ENCODE measurements at regions not wholly inside any gene's neighbourhood (a gene's known extent, or its start where the extent isn't known, plus 50 kb on each side); places are given as distances from the start of the nearest gene placed in this dataset.
A peak's percentile ranks its signal among the peaks of the same experiment; 100 is the strongest.
"Not testable (repeated sequence)": the region's sequence is repeated elsewhere in the genome, so short reads cannot be mapped to it uniquely, and the experiment has no call there.

DNA sequence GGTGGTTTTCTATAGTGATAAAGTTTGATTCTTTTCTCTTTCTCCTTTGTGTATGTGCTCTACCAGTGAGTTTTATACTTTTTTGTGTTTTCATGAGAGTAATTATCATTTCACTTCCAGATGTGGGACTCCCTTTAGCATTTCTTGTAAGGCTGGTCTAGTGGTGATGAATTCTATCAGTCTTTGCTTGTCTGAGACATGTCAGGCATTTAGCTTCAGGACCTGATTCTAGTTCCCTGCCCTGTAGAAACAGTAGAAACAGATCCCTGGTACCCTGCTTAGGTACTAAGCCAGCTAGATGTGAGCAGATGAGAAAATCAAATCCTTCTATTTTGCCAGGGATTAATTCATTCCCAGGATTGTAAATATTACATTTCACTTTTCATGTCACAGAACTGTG is 203.7 kb downstream of the ALG10 start:
- H3K4me3 Mint-ChIP-seq; H3K27ac Mint-ChIP-seq; DNase-seq; H3K27me3 Mint-ChIP-seq; ATAC-seq; H3K4me1 Mint-ChIP-seq; H3K36me3 Mint-ChIP-seq (ENCODE audit: low read depth): not testable (repeated sequence)
- H3K9me3 Mint-ChIP-seq, result peaks cover 15% of the 10 kb centered on the region

DNA sequence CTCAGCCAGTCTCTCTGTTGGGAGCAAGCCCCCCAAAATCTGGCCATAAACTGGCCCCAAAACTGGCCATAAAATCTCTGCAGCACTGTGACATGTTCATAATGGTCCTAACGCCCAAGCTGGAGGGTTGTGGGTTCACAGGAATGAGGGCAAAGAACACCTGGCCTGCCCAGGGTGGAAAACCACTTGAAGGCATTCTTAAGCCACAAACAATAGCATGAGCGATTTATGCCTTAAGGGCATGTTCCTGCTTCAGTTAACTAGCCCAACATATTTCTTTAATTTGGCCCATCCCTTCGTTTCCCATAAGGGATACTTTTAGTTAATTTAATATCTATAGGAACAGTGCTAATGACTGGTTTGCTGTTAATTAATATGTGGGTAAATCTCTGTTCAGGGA is 205.8 kb downstream of the ALG10 start:
- DNase-seq; H3K36me3 Mint-ChIP-seq (ENCODE audit: low read depth); H3K4me3 Mint-ChIP-seq; ATAC-seq; H3K4me1 Mint-ChIP-seq; H3K27ac Mint-ChIP-seq; H3K27me3 Mint-ChIP-seq: not testable (repeated sequence)
- peaks cover 15% of the 10 kb centered on the region for H3K9me3 Mint-ChIP-seq

DNA sequence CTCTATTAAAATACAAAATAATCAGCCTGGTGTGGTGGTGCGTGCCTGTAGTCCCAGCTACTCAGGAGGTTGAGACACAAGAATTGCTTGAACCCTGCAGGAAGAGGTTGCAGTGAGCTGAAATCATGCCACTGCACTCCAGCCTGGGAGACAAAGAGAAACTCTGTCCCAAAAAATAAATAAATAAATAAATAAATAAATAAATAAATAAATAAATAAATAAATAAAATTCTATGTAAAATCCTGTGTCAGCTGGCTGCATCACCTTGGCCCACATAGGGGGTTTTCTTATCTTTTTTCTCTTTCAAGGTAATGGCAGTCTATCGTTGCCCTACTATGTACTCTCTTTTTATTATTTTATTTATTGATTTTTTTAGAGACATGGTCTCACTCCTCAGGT is 206.7 kb downstream of the ALG10 start:
- H3K36me3 Mint-ChIP-seq (ENCODE audit: low read depth); H3K4me1 Mint-ChIP-seq; DNase-seq; H3K4me3 Mint-ChIP-seq; ATAC-seq; H3K27me3 Mint-ChIP-seq; H3K27ac Mint-ChIP-seq: not testable (repeated sequence)
- peaks cover 15% of the 10 kb centered on the region for H3K9me3 Mint-ChIP-seq

DNA sequence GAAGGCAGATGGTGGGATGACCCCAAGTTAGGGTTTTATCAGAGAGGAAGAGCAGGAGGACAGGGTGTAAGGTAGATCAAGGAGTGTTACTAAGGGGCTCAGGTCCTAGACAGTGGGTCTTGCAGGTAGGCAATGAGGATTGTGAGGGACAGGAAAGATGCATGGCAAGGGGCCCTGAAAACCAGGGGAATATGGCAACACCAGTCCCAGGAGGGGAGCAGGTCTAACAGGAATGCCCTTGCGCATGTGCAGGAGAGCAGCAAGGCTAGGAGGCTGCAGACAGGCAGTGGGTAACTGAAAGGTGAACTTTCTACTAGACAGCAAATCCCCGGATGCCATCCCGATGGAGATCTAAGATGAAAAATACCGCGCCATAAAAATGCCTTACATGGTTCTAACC is 211.3 kb downstream of the ALG10 start:
- no peaks in the 10 kb centered on the region for H3K36me3 Mint-ChIP-seq (ENCODE audit: low read depth)
- no peaks in the 10 kb centered on the region for H3K4me1 Mint-ChIP-seq
- H3K4me3 Mint-ChIP-seq, result no peak overlapping the region
- peaks cover 8% of the 10 kb centered on the region for H3K27me3 Mint-ChIP-seq
- no peak for ATAC-seq
- peaks cover under 1% of the 10 kb centered on the region for H3K9me3 Mint-ChIP-seq
- DNase-seq, result no peak
- H3K27ac Mint-ChIP-seq, result no peak overlapping the region

DNA sequence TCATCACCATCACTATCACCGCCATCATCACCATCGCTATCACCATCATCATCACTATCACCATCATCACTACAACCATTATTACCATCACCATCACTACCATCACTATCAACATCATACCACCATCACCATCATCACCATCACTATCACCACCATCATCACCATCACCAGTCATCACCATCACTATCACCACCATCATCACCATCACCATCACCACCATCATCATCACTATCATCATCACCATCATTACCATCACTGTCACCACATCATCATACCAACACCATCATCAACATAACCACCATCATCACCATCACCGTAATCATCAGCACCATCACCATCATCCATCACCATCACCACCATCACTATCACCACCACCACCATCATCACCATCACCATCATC is 213.8 kb downstream of the ALG10 start:
- no peak for DNase-seq
- H3K36me3 Mint-ChIP-seq (ENCODE audit: low read depth), result no peaks in the 10 kb centered on the region
- no peak overlapping the region for H3K27ac Mint-ChIP-seq
- H3K27me3 Mint-ChIP-seq, result peaks cover 3% of the 10 kb centered on the region
- ATAC-seq, result no peak
- no peaks in the 10 kb centered on the region for H3K4me1 Mint-ChIP-seq
- no peak overlapping the region for H3K4me3 Mint-ChIP-seq
- no peaks in the 10 kb centered on the region for H3K9me3 Mint-ChIP-seq

DNA sequence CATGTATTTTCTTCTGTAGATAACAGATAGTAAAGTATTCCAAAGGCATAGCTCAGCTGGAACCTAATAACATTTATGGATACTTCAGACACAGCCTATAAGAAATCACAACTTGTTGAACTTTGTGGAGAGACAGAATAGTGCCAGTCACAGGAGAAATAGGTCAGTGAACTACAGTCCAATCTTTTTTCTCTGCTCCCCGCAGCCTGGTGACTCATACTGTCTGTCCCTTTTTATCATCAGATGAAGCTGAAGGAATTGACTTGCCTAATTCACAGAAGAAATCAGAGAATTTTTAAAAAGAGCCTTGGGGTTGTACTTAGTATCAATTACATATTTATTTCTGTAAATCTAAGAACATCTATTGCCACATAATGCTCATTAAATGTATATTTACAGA is 222.3 kb downstream of the ALG10 start:
- Mint-ChIP-seq H3K9me3 (no peaks in the 10 kb centered on the region), H3K27me3 (no peaks in the 10 kb centered on the region), H3K4me1 (no peaks in the 10 kb centered on the region), H3K27ac (no peak overlapping the region), H3K4me3 (no peak overlapping the region), H3K36me3 (ENCODE audit: low read depth) (no peaks in the 10 kb centered on the region)
- DNase-seq (no peak), ATAC-seq (no peak)

DNA sequence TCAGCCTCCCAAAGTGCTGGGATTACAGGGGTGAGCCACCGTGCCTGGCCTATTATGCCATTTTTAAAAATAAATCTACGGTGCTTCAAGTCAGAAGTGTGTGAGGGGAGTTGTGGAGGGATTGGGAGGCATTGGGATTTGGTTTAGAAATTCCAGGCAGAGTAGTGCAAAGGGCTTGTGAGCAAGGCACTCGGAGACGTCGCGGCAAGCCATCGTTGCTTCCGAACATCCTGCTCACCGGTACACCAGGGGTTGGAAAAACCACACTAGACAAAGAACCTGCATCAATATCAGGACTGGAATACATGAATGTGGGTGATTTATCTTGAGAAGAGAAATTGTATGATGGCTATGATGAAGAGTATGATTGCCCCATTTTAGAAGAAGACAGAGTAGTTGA is 227.0 kb downstream of the ALG10 start:
- Mint-ChIP-seq H3K4me3 (no peak overlapping the region), H3K4me1 (no peaks in the 10 kb centered on the region), H3K27me3 (no peaks in the 10 kb centered on the region), H3K9me3 (no peaks in the 10 kb centered on the region), H3K36me3 (ENCODE audit: low read depth) (no peaks in the 10 kb centered on the region), H3K27ac (no peak overlapping the region)
- DNase-seq (no peak), ATAC-seq (no peak)

DNA sequence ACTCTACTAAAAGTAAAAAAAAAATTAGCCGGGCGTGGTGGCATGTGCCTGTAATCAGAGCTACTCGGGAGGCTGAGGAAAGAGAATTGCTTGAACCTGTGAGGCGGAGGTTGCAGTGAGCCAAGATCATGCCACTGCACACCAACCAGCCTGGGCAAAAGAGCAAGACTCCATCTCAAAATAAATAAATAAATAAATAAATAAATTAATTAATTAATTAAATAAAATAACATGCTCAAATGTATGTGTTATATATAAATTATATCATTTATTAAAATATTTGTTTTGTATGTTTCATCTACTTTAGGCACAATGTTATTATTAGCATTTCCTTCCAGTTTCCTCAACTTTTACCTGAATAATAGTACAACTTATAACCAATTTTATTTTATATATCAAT is 229.6 kb downstream of the ALG10 start:
- H3K9me3 Mint-ChIP-seq; H3K4me3 Mint-ChIP-seq; H3K36me3 Mint-ChIP-seq (ENCODE audit: low read depth); ATAC-seq; H3K4me1 Mint-ChIP-seq; H3K27ac Mint-ChIP-seq; H3K27me3 Mint-ChIP-seq; DNase-seq: not testable (repeated sequence)

DNA sequence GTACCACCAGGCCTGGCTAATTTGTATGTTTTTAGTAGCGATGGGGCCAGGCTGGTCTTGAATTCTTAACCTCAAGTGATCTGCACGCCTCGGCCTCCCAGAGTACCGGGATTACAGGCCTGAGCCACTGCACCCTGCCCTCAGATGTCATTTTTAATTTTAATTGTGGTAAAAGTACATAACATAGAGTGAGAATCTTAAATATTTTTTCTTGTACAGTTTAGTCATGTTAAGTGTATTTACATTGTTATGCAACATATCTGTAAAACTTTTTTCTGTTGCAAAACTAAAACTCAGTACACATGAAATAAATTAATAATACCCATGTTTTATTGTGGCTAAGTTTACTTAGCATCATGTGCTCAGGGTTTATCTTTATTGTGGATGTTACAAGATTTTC is 231.4 kb downstream of the ALG10 start:
- ATAC-seq, result no peak
- DNase-seq, result no peak
- H3K27ac Mint-ChIP-seq, result no peak overlapping the region
- H3K4me3 Mint-ChIP-seq, result no peak overlapping the region
- no peaks in the 10 kb centered on the region for H3K36me3 Mint-ChIP-seq (ENCODE audit: low read depth)
- H3K4me1 Mint-ChIP-seq, result no peaks in the 10 kb centered on the region
- no peaks in the 10 kb centered on the region for H3K9me3 Mint-ChIP-seq
- H3K27me3 Mint-ChIP-seq, result no peaks in the 10 kb centered on the region

DNA sequence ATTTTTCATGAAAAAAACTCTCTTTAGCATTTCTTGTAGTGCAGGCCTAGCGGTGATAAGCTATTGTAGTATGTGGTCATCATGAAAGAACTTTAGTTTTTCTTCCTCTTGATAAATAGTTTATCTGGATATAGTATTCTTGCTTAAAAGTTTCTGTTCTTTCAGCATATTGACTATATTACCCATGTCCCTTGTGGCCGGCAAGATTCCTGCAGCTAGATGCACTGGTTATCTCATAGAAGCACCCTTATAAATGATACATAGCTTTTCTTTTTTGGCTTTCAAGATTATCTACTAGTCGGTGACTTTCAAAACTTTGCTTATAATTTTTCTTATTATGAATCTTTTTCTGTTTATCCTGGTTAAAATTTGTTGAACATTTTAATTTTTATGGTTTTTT is 234.8 kb downstream of the ALG10 start:
- no peak for DNase-seq
- Mint-ChIP-seq H3K4me3 (no peak overlapping the region), H3K4me1 (no peaks in the 10 kb centered on the region), H3K27me3 (no peaks in the 10 kb centered on the region), H3K27ac (no peak overlapping the region), H3K9me3 (no peaks in the 10 kb centered on the region), H3K36me3 (ENCODE audit: low read depth) (peaks cover 1% of the 10 kb centered on the region)
- no peak for ATAC-seq

DNA sequence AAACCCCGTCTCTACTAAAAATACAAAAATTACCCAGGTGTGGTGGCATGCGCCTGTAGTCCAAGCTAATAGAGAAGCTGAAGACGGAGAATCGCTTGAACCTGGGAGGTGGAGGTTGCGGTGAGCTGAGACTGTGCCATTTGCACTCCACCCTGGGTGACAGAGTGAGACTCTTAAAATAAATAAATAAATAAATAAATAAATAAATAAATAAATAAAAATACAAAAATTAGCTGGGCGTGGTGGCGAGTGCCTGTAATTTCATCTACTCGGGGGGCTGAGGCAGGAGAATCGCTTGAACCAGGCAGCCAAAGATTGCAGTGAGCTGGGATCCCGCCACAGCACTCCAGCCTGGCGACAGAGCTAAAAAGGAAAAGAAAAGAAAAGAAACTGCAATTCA is 239.8 kb downstream of the ALG10 start:
- not testable (repeated sequence) for H3K4me1 Mint-ChIP-seq; H3K4me3 Mint-ChIP-seq; H3K27ac Mint-ChIP-seq; ATAC-seq; H3K36me3 Mint-ChIP-seq (ENCODE audit: low read depth); H3K27me3 Mint-ChIP-seq; DNase-seq
- H3K9me3 Mint-ChIP-seq, result peaks cover 13% of the 10 kb centered on the region

DNA sequence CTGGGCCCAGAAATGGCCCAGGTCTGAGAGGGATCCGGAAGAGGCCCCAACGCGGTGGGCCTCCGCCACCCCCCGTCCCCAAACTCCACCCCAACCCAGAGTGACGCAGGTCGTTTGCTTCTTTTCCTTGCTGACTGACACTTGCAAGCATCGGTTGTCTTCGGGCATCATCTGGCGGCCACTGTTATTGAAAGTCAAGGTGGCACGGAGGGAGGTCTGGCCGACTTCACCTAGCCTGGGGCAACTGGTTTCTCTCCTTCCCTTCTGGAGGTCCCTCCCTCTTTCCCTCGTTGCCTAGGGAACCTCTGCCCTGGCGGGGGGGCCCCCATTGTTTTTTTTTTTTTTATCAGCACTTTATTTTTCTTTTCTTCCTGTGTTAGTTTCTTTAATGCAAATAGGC is 241.8 kb downstream of the ALG10 start:
- no peak for DNase-seq
- H3K4me3 Mint-ChIP-seq, result no peak overlapping the region
- no peak overlapping the region for H3K27ac Mint-ChIP-seq
- H3K9me3 Mint-ChIP-seq, result peaks cover 13% of the 10 kb centered on the region
- no peak for ATAC-seq
- H3K4me1 Mint-ChIP-seq, result no peaks in the 10 kb centered on the region
- H3K36me3 Mint-ChIP-seq (ENCODE audit: low read depth), result peaks cover 1% of the 10 kb centered on the region
- peaks cover 2% of the 10 kb centered on the region for H3K27me3 Mint-ChIP-seq

DNA sequence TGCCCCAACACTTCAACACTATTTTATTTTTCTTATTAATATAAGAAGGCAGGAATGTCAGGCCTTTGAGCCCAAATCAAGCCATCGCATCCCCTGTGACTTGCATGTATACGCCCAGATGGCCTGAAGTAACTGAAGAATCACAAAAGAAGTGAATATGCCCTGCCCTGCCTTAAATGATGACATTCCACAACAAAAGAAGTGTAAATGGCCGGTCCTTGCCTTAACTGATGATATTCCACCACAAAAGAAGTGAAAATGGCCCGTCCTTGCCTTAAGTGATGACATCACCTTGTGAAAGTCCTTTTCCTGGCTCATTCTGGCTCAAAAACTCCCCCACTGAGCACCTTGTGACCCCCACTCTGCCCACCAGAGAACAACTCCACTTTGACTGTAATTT is 251.4 kb downstream of the ALG10 start:
- ATAC-seq; H3K9me3 Mint-ChIP-seq; H3K4me3 Mint-ChIP-seq; DNase-seq; H3K4me1 Mint-ChIP-seq; H3K36me3 Mint-ChIP-seq (ENCODE audit: low read depth); H3K27ac Mint-ChIP-seq; H3K27me3 Mint-ChIP-seq: not testable (repeated sequence)

DNA sequence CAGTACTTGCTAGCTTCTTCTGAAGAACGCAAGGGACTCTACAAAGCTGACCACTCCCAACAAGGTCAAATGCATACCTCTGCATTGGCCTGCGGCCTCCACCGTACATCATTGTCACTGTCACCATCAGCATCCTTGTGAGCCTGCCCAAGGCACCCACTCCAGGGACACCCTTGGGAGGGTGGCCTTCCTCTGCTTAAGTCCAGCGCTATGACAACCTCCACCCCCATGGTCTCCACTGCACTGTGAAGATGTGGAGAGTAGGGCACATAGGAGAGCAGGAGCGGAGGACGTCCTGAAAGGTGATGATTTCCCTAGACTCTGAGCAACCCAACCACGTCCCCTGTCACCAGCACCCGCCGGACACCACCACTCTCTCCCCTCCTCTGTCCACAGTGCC is 252.8 kb downstream of the ALG10 start:
- no peaks in the 10 kb centered on the region for H3K9me3 Mint-ChIP-seq
- no peak for DNase-seq
- H3K4me3 Mint-ChIP-seq, result no peak overlapping the region
- peak; percentile 33 for ATAC-seq
- H3K36me3 Mint-ChIP-seq (ENCODE audit: low read depth), result no peaks in the 10 kb centered on the region
- no peak overlapping the region for H3K27ac Mint-ChIP-seq
- no peaks in the 10 kb centered on the region for H3K27me3 Mint-ChIP-seq
- no peaks in the 10 kb centered on the region for H3K4me1 Mint-ChIP-seq

DNA sequence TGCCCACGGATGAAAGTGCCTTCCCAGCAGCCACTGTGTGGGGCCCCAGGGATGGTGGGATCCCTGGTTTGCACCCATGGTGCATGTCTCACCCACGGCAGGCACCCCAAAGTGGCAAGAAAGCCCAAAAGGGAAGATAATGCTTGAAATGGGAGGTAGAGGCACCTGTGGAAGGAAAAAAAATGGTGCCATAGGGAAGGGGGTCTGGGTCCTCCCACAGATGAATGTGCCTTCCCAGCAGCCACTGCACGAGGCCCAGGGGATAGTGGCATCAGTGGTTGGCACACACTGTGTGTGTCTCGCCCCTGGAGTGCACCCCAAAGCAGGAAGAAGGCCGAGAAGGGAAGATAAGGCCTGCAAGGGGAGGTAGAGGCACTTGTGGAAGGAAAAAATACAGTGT is 264.2 kb downstream of the ALG10 start:
- H3K27ac Mint-ChIP-seq, result no peak overlapping the region
- H3K9me3 Mint-ChIP-seq, result peaks cover 16% of the 10 kb centered on the region
- no peak for ATAC-seq

DNA sequence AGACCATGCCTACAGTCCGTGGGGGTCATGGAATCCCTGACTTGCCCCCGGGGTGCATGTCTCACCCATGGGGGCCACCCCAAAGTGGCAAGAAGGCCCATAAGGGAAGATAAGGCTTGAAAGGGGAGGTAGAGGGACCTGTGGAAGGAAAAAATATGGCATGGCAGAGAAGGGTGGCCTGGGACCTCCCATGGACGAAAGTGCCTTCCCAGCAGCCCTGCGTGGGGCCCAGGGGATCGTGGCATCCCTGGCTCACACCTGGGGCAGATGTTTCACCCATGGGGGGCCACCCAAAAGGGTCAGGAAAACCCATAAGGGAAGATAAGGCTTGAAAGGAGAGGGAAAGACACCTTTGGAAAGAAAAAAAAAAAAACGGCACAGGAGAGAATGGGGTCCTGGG is 264.6 kb downstream of the ALG10 start:
- ATAC-seq, result no peak
- DNase-seq, result no peak
- Mint-ChIP-seq H3K9me3 (peaks cover 16% of the 10 kb centered on the region), H3K4me3 (no peak overlapping the region), H3K4me1 (no peaks in the 10 kb centered on the region), H3K27me3 (no peaks in the 10 kb centered on the region), H3K36me3 (ENCODE audit: low read depth) (peaks cover 3% of the 10 kb centered on the region), H3K27ac (no peak overlapping the region)

More for the DNA sequence above, 264.2 kb downstream of the ALG10 start:
- Mint-ChIP-seq H3K4me3 (no peak overlapping the region), H3K36me3 (ENCODE audit: low read depth) (peaks cover 3% of the 10 kb centered on the region), H3K4me1 (no peaks in the 10 kb centered on the region), H3K27me3 (no peaks in the 10 kb centered on the region)
- DNase-seq, result no peak
